ENCODE measurements at regions not wholly inside any gene's neighbourhood (a gene's known extent, or its start where the extent isn't known, plus 50 kb on each side); places are given as distances from the start of the nearest gene placed in this dataset.

- no peak overlapping the region for H3K4me3 Mint-ChIP-seq
- POLR2A ChIA-PET: no interaction called here
Measured at GRCh38 chr2:138853296-138853695, 73.1 kb upstream of the NXPH2 start.

GRCh38 chr2:138846216-138846821, 66.1 kb upstream of the NXPH2 start:
- peaks cover 0 to 4% (median 0%) of the 10 kb centered on the region in 4 experiments for H3K27me3 ChIP-seq (replicated peaks in 1 of 4; ENCODE audit: control extremely low read depth in 1 of 4, control insufficient read depth in 3 of 4, insufficient read depth in 4 of 4, low read length in 3 of 4)
- TF ChIP-seq CTCF (IDR thresholded peaks at IDR 0.05): peak; percentile 72
- TF ChIP-seq EZH2 (IDR thresholded peaks at IDR 0.05; ENCODE audit: borderline replicate concordance, insufficient read depth, low read depth, low read length, poor library complexity, severe bottlenecking): no peak
- no peaks in the 10 kb centered on the region for H3K79me2 ChIP-seq (ENCODE audit: control insufficient read depth, insufficient read depth, low read length)
- H3K4me3 Mint-ChIP-seq: no peak overlapping the region
- intact Hi-C loops (cut with micrococcal nuclease): no loop called here
- H3K27me3 Mint-ChIP-seq: peaks cover 9% of the 10 kb centered on the region
- no peaks in the 10 kb centered on the region for H3K9me3 Mint-ChIP-seq (ENCODE audit: insufficient read depth)
- H3K4me1 Mint-ChIP-seq: no peaks in the 10 kb centered on the region
- POLR2A ChIA-PET: no interaction called here
- no peak overlapping the region for H3K27ac ChIP-seq (ENCODE audit: low read length in 2 of 2)
- H3K36me3 ChIP-seq (replicated peaks in 1 of 2; ENCODE audit: control extremely low read depth in 1 of 2, control insufficient read depth in 1 of 2, extremely low read depth in 1 of 2, insufficient read depth in 2 of 2, low read length in 1 of 2): no peaks in the 10 kb centered on the region
- CTCF ChIA-PET: interaction anchor here (1.2 to 1.5 kb wide), 2 partner anchors 33 to 979 kb away, joined by 3 read pairs; no protein-coding TSS in a partner anchor
- H3K4me3 ChIP-seq (ENCODE audit: control extremely low read depth in 1 of 5, extremely low read depth in 1 of 5, insufficient read depth in 1 of 5, low read depth in 2 of 5, low read length in 4 of 5): no peak overlapping the region
- H4K20me1 ChIP-seq (ENCODE audit: control insufficient read depth, insufficient read depth, low read length, poor library complexity, severe bottlenecking): no peaks in the 10 kb centered on the region
- no peaks in the 10 kb centered on the region for H3K9me3 ChIP-seq (ENCODE audit: control extremely low read depth in 1 of 3, control insufficient read depth in 2 of 3, insufficient read depth in 1 of 3, low read length in 2 of 3)
- no peak overlapping the region for H3K4me2 ChIP-seq (replicated peaks; ENCODE audit: low read depth, low read length, poor library complexity, severe bottlenecking)
- DNase-seq: peak; percentile 8
- WGBS (ENCODE audit: insufficient coverage): no CpG with 5 or more reads among the region's 8 CpGs
- ATAC-seq (ENCODE audit: low read depth): no peak
- H2AFZ ChIP-seq (ENCODE audit: insufficient read depth, low read depth, low read length, poor library complexity, severe bottlenecking): no peak overlapping the region
- H3K4me1 ChIP-seq (ENCODE audit: control insufficient read depth in 2 of 2, insufficient read depth in 2 of 2, low read length in 2 of 2): no peaks in the 10 kb centered on the region
- no peak overlapping the region for H3K27ac Mint-ChIP-seq
- no peak overlapping the region for H3K9ac ChIP-seq (ENCODE audit: low read length)

More at GRCh38 chr2:138853296-138853695, 73.1 kb upstream of the NXPH2 start:
- Histone ChIP-seq H2AFZ (ENCODE audit: insufficient read depth, low read depth, low read length, poor library complexity, severe bottlenecking) (no peak overlapping the region), H3K27me3 (replicated peaks in 1 of 4; ENCODE audit: control extremely low read depth in 1 of 4, control insufficient read depth in 3 of 4, insufficient read depth in 4 of 4, low read length in 3 of 4) (no peaks in the 10 kb centered on the region), H3K4me1 (ENCODE audit: control insufficient read depth in 2 of 2, insufficient read depth in 2 of 2, low read length in 2 of 2) (no peaks in the 10 kb centered on the region), H3K9me3 (ENCODE audit: control extremely low read depth in 1 of 3, control insufficient read depth in 2 of 3, insufficient read depth in 1 of 3, low read length in 2 of 3) (no peaks in the 10 kb centered on the region), H3K27ac (ENCODE audit: low read length in 2 of 2) (no peak overlapping the region), H3K36me3 (replicated peaks in 1 of 2; ENCODE audit: control extremely low read depth in 1 of 2, control insufficient read depth in 1 of 2, extremely low read depth in 1 of 2, insufficient read depth in 2 of 2, low read length in 1 of 2) (no peaks in the 10 kb centered on the region), H3K4me3 (ENCODE audit: control extremely low read depth in 1 of 5, extremely low read depth in 1 of 5, insufficient read depth in 1 of 5, low read depth in 2 of 5, low read length in 4 of 5) (no peak overlapping the region), H3K79me2 (ENCODE audit: control insufficient read depth, insufficient read depth, low read length) (no peaks in the 10 kb centered on the region), H3K4me2 (replicated peaks; ENCODE audit: low read depth, low read length, poor library complexity, severe bottlenecking) (no peak overlapping the region), H3K9ac (ENCODE audit: low read length) (no peak overlapping the region), H4K20me1 (ENCODE audit: control insufficient read depth, insufficient read depth, low read length, poor library complexity, severe bottlenecking) (no peaks in the 10 kb centered on the region)
- no peak for TF ChIP-seq EZH2 (IDR thresholded peaks at IDR 0.05; ENCODE audit: borderline replicate concordance, insufficient read depth, low read depth, low read length, poor library complexity, severe bottlenecking)
- TF ChIP-seq CTCF (IDR thresholded peaks at IDR 0.05): no peak
- CTCF ChIA-PET: no interaction called here
- DNase-seq (no peak), ATAC-seq (ENCODE audit: low read depth) (no peak)
- no CpG with 5 or more reads among the region's 1 CpG for WGBS (ENCODE audit: insufficient coverage)
- Mint-ChIP-seq H3K4me1 (no peaks in the 10 kb centered on the region), H3K27me3 (no peaks in the 10 kb centered on the region), H3K27ac (no peak overlapping the region), H3K9me3 (ENCODE audit: insufficient read depth) (no peaks in the 10 kb centered on the region)
- intact Hi-C loops (cut with micrococcal nuclease): no loop called here

Measured in B cell (primary cell).